BE2C (cell line): ENCODE measurements at regions not wholly inside any gene's neighbourhood (a gene's known extent, or its start where the extent isn't known, plus 50 kb on each side); places are given as distances from the start of the nearest gene placed in this dataset.

Source experiments
- DNase-seq: peaks from one replicate; pipeline ENCODE4 v3.0.0-alpha.2; 2020
- H3K27me3 ChIP-seq: fragments of 250-450 bp; sonication (Bioruptor Pico); 2 replicates; pipeline ENCODE4 v1.5.1; 2020; ENCODE audit warnings: mild to moderate bottlenecking
- H3K36me3 ChIP-seq: fragments of 250-450 bp; sonication (Bioruptor Pico); 2 replicates; pipeline ENCODE4 v1.5.1; 2020; ENCODE audit warnings: mild to moderate bottlenecking
- H3K4me1 ChIP-seq: fragments of 250-450 bp; sonication (Bioruptor Pico); 2 replicates; pipeline ENCODE4 v1.5.1; 2020
- H3K4me3 ChIP-seq: 2 replicates; pipeline ENCODE4 v1.5.1; 2011; ENCODE audit warnings: low read depth, low read length
- H3K9me3 ChIP-seq: fragments of 250-450 bp; sonication (Bioruptor Pico); 2 replicates; pipeline ENCODE4 v1.5.1; 2020
- CTCF ChIP-seq: IDR thresholded peaks from 2 replicates; pipeline ENCODE4 v1.5.1; 2012; ENCODE audit warnings: mild to moderate bottlenecking, low read depth, low read length

DNA sequence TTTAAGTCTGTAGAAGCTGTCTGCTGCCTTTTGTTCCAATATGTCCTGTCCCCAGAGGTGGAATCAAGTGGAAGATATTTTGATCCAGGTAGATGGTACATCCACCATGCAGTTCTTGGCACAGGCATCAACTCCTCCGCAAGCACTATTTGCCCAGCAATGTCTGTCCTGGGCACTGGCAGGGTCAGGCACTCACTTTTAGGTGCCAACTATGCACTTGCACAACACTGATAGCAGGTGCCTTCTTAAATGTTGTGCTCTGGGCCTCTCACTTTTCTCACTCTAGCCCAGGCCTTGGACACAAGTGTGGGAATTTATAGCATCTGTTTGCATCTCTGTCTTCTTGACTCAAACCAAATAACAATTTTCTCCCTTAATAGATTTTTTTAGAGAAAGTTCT lies 140.5 kb upstream of the UBE2E2 start:
- DNase-seq, result no peak
- TF ChIP-seq CTCF, result no peak
- no peaks in the 10 kb centered on the region for H3K36me3 ChIP-seq
- H3K9me3 ChIP-seq, result no peaks in the 10 kb centered on the region
- H3K4me3 ChIP-seq, result no peak overlapping the region
- no peaks in the 10 kb centered on the region for H3K27me3 ChIP-seq
- no peaks in the 10 kb centered on the region for H3K4me1 ChIP-seq

DNA sequence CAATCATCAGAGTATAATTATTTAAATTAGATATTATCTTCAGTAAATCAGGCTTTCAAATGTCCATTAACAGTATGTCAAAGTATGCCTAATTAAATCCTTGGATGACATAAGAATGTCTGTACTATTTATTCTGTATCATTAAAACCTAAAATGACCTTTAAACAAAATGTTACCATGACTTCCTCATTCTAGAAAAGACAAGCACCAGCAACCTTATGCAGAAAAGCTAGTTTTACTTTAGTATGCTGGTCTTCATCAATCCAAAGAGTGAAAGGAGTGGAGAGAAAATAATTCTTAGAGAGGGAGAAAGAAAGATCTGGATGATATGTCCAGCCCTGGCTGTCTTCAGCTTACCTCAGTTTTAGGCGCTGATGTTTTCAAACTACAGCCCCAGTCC lies 140.1 kb upstream of the UBE2E2 start:
- no peaks in the 10 kb centered on the region for H3K27me3 ChIP-seq
- no peak for TF ChIP-seq CTCF
- no peak for DNase-seq
- H3K9me3 ChIP-seq, result no peaks in the 10 kb centered on the region
- H3K4me3 ChIP-seq, result no peak overlapping the region
- no peaks in the 10 kb centered on the region for H3K36me3 ChIP-seq
- H3K4me1 ChIP-seq, result no peaks in the 10 kb centered on the region

GRCh38 chr3:23067116-23067515 lies 136.0 kb upstream of the UBE2E2 start:
- H3K9me3 ChIP-seq, result no peaks in the 10 kb centered on the region
- no peaks in the 10 kb centered on the region for H3K27me3 ChIP-seq
- H3K4me1 ChIP-seq, result no peaks in the 10 kb centered on the region
- no peak for DNase-seq
- H3K4me3 ChIP-seq, result no peak overlapping the region
- TF ChIP-seq CTCF, result no peak
- H3K36me3 ChIP-seq, result no peaks in the 10 kb centered on the region

DNA sequence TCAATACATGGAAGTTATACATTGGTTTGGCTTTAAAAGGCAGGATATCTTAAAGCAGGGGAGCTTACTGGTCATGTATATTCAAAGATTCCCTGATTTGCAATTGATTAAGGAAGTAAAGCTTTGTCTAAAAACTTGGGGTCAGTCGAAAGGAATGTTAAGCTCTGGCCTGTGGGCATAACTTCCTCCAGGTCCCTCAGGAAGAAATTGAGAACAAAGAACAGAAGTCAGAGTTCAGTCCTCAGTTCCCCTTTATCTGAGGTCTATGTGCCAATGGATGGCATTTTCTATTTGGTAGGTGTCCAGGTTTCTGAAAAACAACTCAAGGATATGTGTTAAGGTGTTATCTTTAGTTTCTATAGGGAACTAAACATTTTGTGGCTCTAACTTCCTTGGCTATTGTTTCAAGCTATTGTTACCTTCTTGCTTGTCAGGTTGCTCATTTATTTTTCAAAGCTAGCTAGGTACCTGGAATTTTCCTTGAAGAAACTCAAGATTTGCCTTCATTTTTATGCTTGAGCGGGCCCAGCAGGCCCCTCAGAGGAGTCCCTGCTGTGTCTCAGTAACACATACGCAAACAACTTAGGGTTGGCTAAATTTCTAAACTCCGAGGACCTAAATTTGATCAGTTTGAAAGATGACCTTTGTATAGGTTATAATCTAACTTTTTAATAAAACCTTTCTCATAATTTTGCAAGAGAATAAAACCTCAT lies 135.0 kb upstream of the UBE2E2 start:
- no peaks in the 10 kb centered on the region for H3K4me1 ChIP-seq
- TF ChIP-seq CTCF, result no peak
- H3K4me3 ChIP-seq, result no peak overlapping the region
- DNase-seq, result no peak
- H3K27me3 ChIP-seq, result no peaks in the 10 kb centered on the region
- no peaks in the 10 kb centered on the region for H3K36me3 ChIP-seq
- no peaks in the 10 kb centered on the region for H3K9me3 ChIP-seq

DNA sequence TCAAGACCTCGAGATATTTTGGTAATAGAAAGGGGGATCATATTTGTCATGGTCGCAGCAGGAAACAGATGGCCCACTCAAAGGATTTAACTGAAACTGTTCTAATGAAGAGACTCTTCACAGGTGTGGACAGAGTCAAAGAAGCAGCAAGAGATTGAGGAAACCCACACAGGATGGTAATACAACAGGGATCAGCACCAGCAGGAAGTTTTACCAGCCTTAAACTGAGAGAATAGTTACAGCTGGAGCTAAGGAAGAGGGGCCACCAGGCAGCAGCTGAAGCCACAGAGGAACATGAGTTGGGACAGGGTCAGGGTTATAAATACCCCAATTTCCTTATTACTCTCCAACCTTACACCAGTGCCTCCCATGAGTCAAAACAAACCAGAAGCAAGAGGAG lies 131.8 kb upstream of the UBE2E2 start:
- Histone ChIP-seq H3K9me3 (no peaks in the 10 kb centered on the region), H3K4me3 (no peak overlapping the region), H3K36me3 (no peaks in the 10 kb centered on the region), H3K4me1 (no peaks in the 10 kb centered on the region), H3K27me3 (no peaks in the 10 kb centered on the region)
- DNase-seq, result no peak
- TF ChIP-seq CTCF, result no peak

GRCh38 chr3:23071758-23072157 lies 131.4 kb upstream of the UBE2E2 start:
- no peak for DNase-seq
- H3K4me1 ChIP-seq, result no peaks in the 10 kb centered on the region
- TF ChIP-seq CTCF, result no peak
- no peak overlapping the region for H3K4me3 ChIP-seq
- H3K9me3 ChIP-seq, result no peaks in the 10 kb centered on the region
- no peaks in the 10 kb centered on the region for H3K27me3 ChIP-seq
- no peaks in the 10 kb centered on the region for H3K36me3 ChIP-seq
